ENCODE measurements at regions not wholly inside any gene's neighbourhood (a gene's known extent, or its start where the extent isn't known, plus 50 kb on each side); places are given as distances from the start of the nearest gene placed in this dataset.
"Not testable (repeated sequence)": the region's sequence is repeated elsewhere in the genome, so short reads cannot be mapped to it uniquely, and the experiment has no call there.

- no peak for TF ChIP-seq CTCF (conservative IDR thresholded peaks at IDR 0.05; ENCODE audit: low read depth)
- ChIA-PET POLR2A (ENCODE audit: low non-redundant PET) (no interaction called here), CTCF (no interaction called here)
- H3K27ac ChIP-seq: no peak overlapping the region
- no peak for DNase-seq (ENCODE audit: low spot score)
Observed at GRCh38 chr16:26457882-26458281, 608.8 kb upstream of the C16orf82 start.

DNA sequence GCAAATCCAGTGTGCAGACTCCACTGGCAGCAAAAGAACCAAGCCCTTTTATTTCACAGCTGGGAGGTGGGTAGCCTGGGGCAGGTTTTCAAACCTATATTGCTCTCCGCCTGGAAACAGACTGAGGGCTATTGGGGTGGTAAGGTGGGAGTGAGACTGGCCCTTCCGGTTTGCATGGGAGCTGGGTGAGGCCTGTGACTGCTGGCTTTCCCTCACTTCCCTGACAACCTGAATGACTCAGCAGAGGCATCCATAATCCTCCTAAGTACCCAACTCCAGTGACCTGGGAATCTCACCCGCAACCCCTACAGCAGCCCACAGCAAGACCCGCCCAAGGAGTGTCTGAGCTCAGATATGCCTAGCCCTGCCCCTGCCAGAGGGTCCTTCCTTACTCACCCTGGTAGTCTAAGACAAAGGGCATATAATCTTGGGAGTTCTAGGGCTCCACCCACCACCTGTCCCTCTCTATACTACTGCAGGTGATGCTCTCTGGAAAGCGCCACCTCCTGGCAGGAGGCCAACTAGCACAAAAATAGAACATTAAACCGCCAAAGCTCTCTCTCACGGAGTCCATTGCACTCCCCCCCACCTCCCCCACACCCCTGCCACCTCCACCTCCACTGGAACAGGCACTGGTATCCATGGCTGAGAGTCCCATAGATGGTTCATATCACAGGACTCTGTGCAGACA, 602.0 kb upstream of the C16orf82 start:
- ChIA-PET POLR2A (ENCODE audit: low non-redundant PET) (no interaction called here), CTCF (no interaction called here)
- DNase-seq (ENCODE audit: low spot score): no peak
- no peak overlapping the region for H3K27ac ChIP-seq
- no peak for TF ChIP-seq CTCF (conservative IDR thresholded peaks at IDR 0.05; ENCODE audit: low read depth)

DNA sequence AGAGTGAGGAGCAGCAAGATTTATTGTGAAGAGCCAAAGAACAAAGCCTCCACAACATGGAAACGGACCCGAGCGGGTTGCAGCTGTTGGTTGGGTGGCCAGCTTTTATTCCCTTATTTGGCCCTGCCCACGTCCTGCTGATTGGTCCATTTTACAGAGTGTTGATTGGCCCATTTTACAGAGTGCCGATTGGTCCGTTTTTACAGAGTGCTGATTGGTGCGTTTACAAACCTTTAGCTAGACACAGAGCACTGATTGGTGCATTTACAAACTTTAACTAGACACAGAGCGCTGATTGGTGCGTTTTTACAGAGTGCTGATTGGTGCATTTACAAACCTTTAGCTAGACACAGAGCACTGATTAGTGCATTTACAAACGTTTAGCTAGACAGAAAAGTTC, 592.3 kb upstream of the C16orf82 start:
- POLR2A ChIA-PET (ENCODE audit: low non-redundant PET); CTCF ChIA-PET; DNase-seq (ENCODE audit: low spot score); H3K27ac ChIP-seq: not testable (repeated sequence)

- DNase-seq (ENCODE audit: low spot score): no peak
- ChIA-PET POLR2A (ENCODE audit: low non-redundant PET) (no interaction called here), CTCF (no interaction called here)
- no peak overlapping the region for H3K27ac ChIP-seq
- TF ChIP-seq CTCF (conservative IDR thresholded peaks at IDR 0.05; ENCODE audit: low read depth): no peak
Observed at GRCh38 chr16:26475596-26475995, 591.1 kb upstream of the C16orf82 start.

GRCh38 chr16:26491101-26491670, 575.5 kb upstream of the C16orf82 start:
- CTCF ChIA-PET: no interaction called here
- POLR2A ChIA-PET (ENCODE audit: low non-redundant PET): no interaction called here
- H3K27ac ChIP-seq: no peak overlapping the region
- TF ChIP-seq CTCF (conservative IDR thresholded peaks at IDR 0.05; ENCODE audit: low read depth): no peak
- no peak for DNase-seq (ENCODE audit: low spot score)

GRCh38 chr16:26491962-26492361, 574.8 kb upstream of the C16orf82 start:
- no peak for TF ChIP-seq CTCF (conservative IDR thresholded peaks at IDR 0.05; ENCODE audit: low read depth)
- ChIA-PET POLR2A (ENCODE audit: low non-redundant PET) (no interaction called here), CTCF (no interaction called here)
- no peak for DNase-seq (ENCODE audit: low spot score)
- no peak overlapping the region for H3K27ac ChIP-seq

- no peak overlapping the region for H3K27ac ChIP-seq
- no peak for DNase-seq (ENCODE audit: low spot score)
- ChIA-PET POLR2A (ENCODE audit: low non-redundant PET) (no interaction called here), CTCF (no interaction called here)
- TF ChIP-seq CTCF (conservative IDR thresholded peaks at IDR 0.05; ENCODE audit: low read depth): no peak
Observed at GRCh38 chr16:26493751-26494150, 573.0 kb upstream of the C16orf82 start.
